UCSD-AML1 (cell line): ENCODE measurements at regions not wholly inside any gene's neighbourhood (a gene's known extent, or its start where the extent isn't known, plus 50 kb on each side); places are given as distances from the start of the nearest gene placed in this dataset.

Experiments
- DNase-seq: peaks from one replicate; lab custom pipeline; 2025; ENCODE audit not compliant: unreplicated experiment; lab: John Stamatoyannopoulos, UW

GRCh38 chr7:89908736-89909135 lies 245.5 kb upstream of the STEAP1 start:
- DNase-seq = no peak

- no peak for DNase-seq
These were observed 239.6 kb upstream of the STEAP1 start for GRCh38 chr7:89914711-89915110.

GRCh38 chr7:89926194-89926593 lies 228.1 kb upstream of the STEAP1 start:
- DNase-seq = no peak

- DNase-seq = no peak
These were observed 227.6 kb upstream of the STEAP1 start for GRCh38 chr7:89926701-89927100.

GRCh38 chr7:89927762-89928161 lies 226.5 kb upstream of the STEAP1 start:
- no peak for DNase-seq

GRCh38 chr7:89928451-89928850 lies 225.8 kb upstream of the STEAP1 start:
- DNase-seq = no peak

- DNase-seq = no peak
These were observed 220.2 kb upstream of the STEAP1 start for GRCh38 chr7:89934101-89934500.

GRCh38 chr7:89943525-89944050 lies 210.7 kb upstream of the STEAP1 start:
- no peak for DNase-seq

GRCh38 chr7:89958525-89959068 lies 195.7 kb upstream of the STEAP1 start:
- no peak for DNase-seq

- DNase-seq = no peak
These were observed 188.1 kb upstream of the STEAP1 start for GRCh38 chr7:89966067-89966664.

- DNase-seq = no peak
These were observed 178.7 kb upstream of the STEAP1 start for GRCh38 chr7:89975577-89975976.

GRCh38 chr7:89987665-89988064 lies 166.6 kb upstream of the STEAP1 start:
- no peak for DNase-seq

GRCh38 chr7:89988074-89988473 lies 166.2 kb upstream of the STEAP1 start:
- DNase-seq = no peak

GRCh38 chr7:89989454-89989853 lies 164.8 kb upstream of the STEAP1 start:
- no peak for DNase-seq

GRCh38 chr7:89994483-89994882 lies 159.8 kb upstream of the STEAP1 start:
- no peak for DNase-seq

GRCh38 chr7:89998554-89998953 lies 155.7 kb upstream of the STEAP1 start:
- no peak for DNase-seq

- DNase-seq = no peak
These were observed 148.4 kb upstream of the STEAP1 start for GRCh38 chr7:90005836-90006235.

- no peak for DNase-seq
These were observed 147.1 kb upstream of the STEAP1 start for GRCh38 chr7:90007001-90007654.

GRCh38 chr7:90007831-90008230 lies 146.4 kb upstream of the STEAP1 start:
- no peak for DNase-seq

GRCh38 chr7:90022213-90022612 lies 132.1 kb upstream of the STEAP1 start:
- DNase-seq = no peak

GRCh38 chr7:90025771-90026170 lies 128.5 kb upstream of the STEAP1 start:
- DNase-seq = no peak

GRCh38 chr7:90033850-90034249 lies 120.4 kb upstream of the STEAP1 start:
- no peak for DNase-seq

- no peak for DNase-seq
These were observed 101.2 kb upstream of the STEAP1 start for GRCh38 chr7:90053094-90053493.
